Muscle layer of colon (tissue), 2 donors: ENCODE measurements at regions not wholly inside any gene's neighbourhood (a gene's known extent, or its start where the extent isn't known, plus 50 kb on each side); places are given as distances from the start of the nearest gene placed in this dataset.
"Not testable (repeated sequence)": the region's sequence is repeated elsewhere in the genome, so short reads cannot be mapped to it uniquely, and the experiment has no call there.

Experiments used
- H3K27ac ChIP-seq: one replicate; pipeline ENCODE4 v1.7.0; 2013; ENCODE audit warnings: low read depth, mild to moderate bottlenecking, low read length, moderate library complexity
- H3K27me3 ChIP-seq, 2 donors: one replicate each; pipeline ENCODE4 v1.7.0; 2013; ENCODE audit warnings: low read length in 2 of 2, mild to moderate bottlenecking in 2 of 2; ENCODE audit not compliant: insufficient read depth in 2 of 2, control insufficient read depth in 1 of 2
- H3K36me3 ChIP-seq: one replicate; pipeline ENCODE4 v1.7.0; 2013; ENCODE audit warnings: mild to moderate bottlenecking, low read length; ENCODE audit not compliant: insufficient read depth
- H3K4me1 ChIP-seq: one replicate; pipeline ENCODE4 v1.7.0; 2013; ENCODE audit warnings: mild to moderate bottlenecking, low read length; ENCODE audit not compliant: insufficient read depth
- H3K4me3 ChIP-seq, 2 donors: one replicate each; pipeline ENCODE4 v1.7.0; 2013; ENCODE audit warnings: low read length in 2 of 2, low read depth in 1 of 2, mild to moderate bottlenecking in 1 of 2, moderate library complexity in 1 of 2
- H3K9ac ChIP-seq: one replicate; pipeline ENCODE4 v1.7.0; 2013; ENCODE audit warnings: low read length
- H3K9me3 ChIP-seq: one replicate; pipeline ENCODE4 v1.7.0; 2013; ENCODE audit warnings: mild to moderate bottlenecking, low read length
- donor health status: abdominal sarcoma.
- donor health status: Adenocarcinoma of cecum.

GRCh38 chr9:134569626-134570025, 72.0 kb upstream of the COL5A1 start:
- Histone ChIP-seq H3K27me3 (no peaks in the 10 kb centered on the region), H3K4me3 (no peak overlapping the region), H3K9me3 (no peaks in the 10 kb centered on the region), H3K4me1 (no peaks in the 10 kb centered on the region), H3K9ac (no peak overlapping the region), H3K27ac (no peak overlapping the region), H3K36me3 (no peaks in the 10 kb centered on the region)

GRCh38 chr9:134570151-134570621, 71.4 kb upstream of the COL5A1 start:
- Histone ChIP-seq H3K9ac (no peak overlapping the region), H3K27me3 (no peaks in the 10 kb centered on the region), H3K4me3 (no peak overlapping the region), H3K4me1 (no peaks in the 10 kb centered on the region), H3K9me3 (no peaks in the 10 kb centered on the region), H3K27ac (no peak overlapping the region), H3K36me3 (no peaks in the 10 kb centered on the region)

- no peak overlapping the region for H3K4me3 ChIP-seq
- no peaks in the 10 kb centered on the region for H3K9me3 ChIP-seq
- no peaks in the 10 kb centered on the region for H3K36me3 ChIP-seq
- no peaks in the 10 kb centered on the region for H3K27me3 ChIP-seq
- no peaks in the 10 kb centered on the region for H3K4me1 ChIP-seq
- no peak overlapping the region for H3K27ac ChIP-seq
- H3K9ac ChIP-seq = no peak overlapping the region
Observed at GRCh38 chr9:134570711-134571325, 70.8 kb upstream of the COL5A1 start.

GRCh38 chr9:134571326-134571931, 70.2 kb upstream of the COL5A1 start:
- Histone ChIP-seq H3K36me3 (no peaks in the 10 kb centered on the region), H3K9me3 (no peaks in the 10 kb centered on the region), H3K4me1 (no peaks in the 10 kb centered on the region), H3K4me3 (no peak overlapping the region), H3K27me3 (no peaks in the 10 kb centered on the region), H3K27ac (no peak overlapping the region), H3K9ac (no peak overlapping the region)

- H3K27me3 ChIP-seq = no peaks in the 10 kb centered on the region
- H3K9ac ChIP-seq = no peak overlapping the region
- no peak overlapping the region for H3K27ac ChIP-seq
- H3K4me3 ChIP-seq = no peak overlapping the region
- no peaks in the 10 kb centered on the region for H3K4me1 ChIP-seq
- no peaks in the 10 kb centered on the region for H3K9me3 ChIP-seq
- H3K36me3 ChIP-seq = no peaks in the 10 kb centered on the region
Observed at GRCh38 chr9:134571946-134572917, 69.4 kb upstream of the COL5A1 start.

- not testable (repeated sequence) for H3K36me3 ChIP-seq, H3K27ac ChIP-seq, H3K9me3 ChIP-seq, H3K4me3 ChIP-seq, H3K4me1 ChIP-seq, H3K9ac ChIP-seq, H3K27me3 ChIP-seq
Observed at GRCh38 chr9:134574686-134575085, 66.9 kb upstream of the COL5A1 start.

- Histone ChIP-seq H3K27ac (no peak overlapping the region), H3K36me3 (no peaks in the 10 kb centered on the region), H3K4me3 (no peak overlapping the region), H3K9ac (no peak overlapping the region), H3K9me3 (no peaks in the 10 kb centered on the region), H3K27me3 (no peaks in the 10 kb centered on the region), H3K4me1 (no peaks in the 10 kb centered on the region)
Observed at GRCh38 chr9:134575103-134575900, 66.3 kb upstream of the COL5A1 start.

GRCh38 chr9:134575901-134576176, 65.8 kb upstream of the COL5A1 start:
- Histone ChIP-seq H3K36me3 (no peaks in the 10 kb centered on the region), H3K27ac (no peak overlapping the region), H3K9me3 (no peaks in the 10 kb centered on the region), H3K9ac (no peak overlapping the region), H3K4me3 (no peak overlapping the region), H3K4me1 (no peaks in the 10 kb centered on the region), H3K27me3 (no peaks in the 10 kb centered on the region)

GRCh38 chr9:134585021-134585561, 56.5 kb upstream of the COL5A1 start:
- Histone ChIP-seq H3K4me1 (no peaks in the 10 kb centered on the region), H3K9ac (no peak overlapping the region), H3K27ac (no peak overlapping the region), H3K27me3 (no peaks in the 10 kb centered on the region), H3K9me3 (no peaks in the 10 kb centered on the region), H3K4me3 (no peak overlapping the region), H3K36me3 (no peaks in the 10 kb centered on the region)

- no peaks in the 10 kb centered on the region for H3K9me3 ChIP-seq
- no peak overlapping the region for H3K4me3 ChIP-seq
- H3K9ac ChIP-seq = no peak overlapping the region
- H3K27ac ChIP-seq = no peak overlapping the region
- no peaks in the 10 kb centered on the region for H3K36me3 ChIP-seq
- H3K27me3 ChIP-seq = no peaks in the 10 kb centered on the region
- H3K4me1 ChIP-seq = no peaks in the 10 kb centered on the region
Observed at GRCh38 chr9:134585746-134586706, 55.6 kb upstream of the COL5A1 start.
